ENCODE measurements at regions not wholly inside any gene's neighbourhood (a gene's known extent, or its start where the extent isn't known, plus 50 kb on each side); places are given as distances from the start of the nearest gene placed in this dataset.

DNA sequence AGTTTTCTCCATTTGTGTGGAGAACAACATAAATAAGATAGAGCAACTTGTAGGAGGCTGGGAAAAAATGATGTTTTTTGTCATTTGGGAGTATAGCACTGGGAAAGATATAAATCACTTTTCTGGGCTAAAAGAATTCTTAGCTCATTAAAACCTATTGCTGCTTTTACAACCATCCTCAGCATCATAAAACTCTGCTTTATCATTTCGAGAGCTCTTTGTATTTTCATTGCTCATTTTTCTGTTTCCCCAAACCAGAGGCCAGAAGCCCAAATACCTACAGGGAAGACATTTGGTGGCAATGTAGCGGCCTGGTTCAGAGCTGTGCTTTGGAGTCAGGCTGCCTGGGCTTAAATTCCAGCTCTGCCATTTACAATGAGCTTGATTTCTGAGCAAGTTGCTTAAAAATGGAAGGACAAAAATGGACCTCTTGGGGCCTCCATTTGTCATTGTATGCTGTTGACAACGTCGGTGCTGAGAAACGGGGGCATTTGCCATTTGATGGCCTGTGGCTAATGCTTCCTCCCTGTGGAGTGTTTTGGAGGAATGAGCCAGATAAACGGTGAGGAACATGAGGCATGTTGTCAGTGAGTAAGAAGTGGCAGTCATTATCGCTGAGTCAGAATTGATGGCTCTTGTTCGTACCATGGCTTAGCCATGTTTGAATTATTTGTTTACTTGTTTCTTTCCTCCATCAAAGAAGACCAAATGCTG lies 260.0 kb downstream of the EBLN2 start:
- TF ChIP-seq, protein P1, sequence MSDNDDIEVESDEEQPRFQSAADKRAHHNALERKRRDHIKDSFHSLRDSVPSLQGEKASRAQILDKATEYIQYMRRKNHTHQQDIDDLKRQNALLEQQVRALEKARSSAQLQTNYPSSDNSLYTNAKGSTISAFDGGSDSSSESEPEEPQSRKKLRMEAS (IDR thresholded peaks at IDR 0.05; ENCODE audit: low read depth, low read length): no peak
- TF ChIP-seq MYC (IDR thresholded peaks at IDR 0.05; ENCODE audit: low read depth, low read length): no peak
- TF ChIP-seq, protein P2, sequence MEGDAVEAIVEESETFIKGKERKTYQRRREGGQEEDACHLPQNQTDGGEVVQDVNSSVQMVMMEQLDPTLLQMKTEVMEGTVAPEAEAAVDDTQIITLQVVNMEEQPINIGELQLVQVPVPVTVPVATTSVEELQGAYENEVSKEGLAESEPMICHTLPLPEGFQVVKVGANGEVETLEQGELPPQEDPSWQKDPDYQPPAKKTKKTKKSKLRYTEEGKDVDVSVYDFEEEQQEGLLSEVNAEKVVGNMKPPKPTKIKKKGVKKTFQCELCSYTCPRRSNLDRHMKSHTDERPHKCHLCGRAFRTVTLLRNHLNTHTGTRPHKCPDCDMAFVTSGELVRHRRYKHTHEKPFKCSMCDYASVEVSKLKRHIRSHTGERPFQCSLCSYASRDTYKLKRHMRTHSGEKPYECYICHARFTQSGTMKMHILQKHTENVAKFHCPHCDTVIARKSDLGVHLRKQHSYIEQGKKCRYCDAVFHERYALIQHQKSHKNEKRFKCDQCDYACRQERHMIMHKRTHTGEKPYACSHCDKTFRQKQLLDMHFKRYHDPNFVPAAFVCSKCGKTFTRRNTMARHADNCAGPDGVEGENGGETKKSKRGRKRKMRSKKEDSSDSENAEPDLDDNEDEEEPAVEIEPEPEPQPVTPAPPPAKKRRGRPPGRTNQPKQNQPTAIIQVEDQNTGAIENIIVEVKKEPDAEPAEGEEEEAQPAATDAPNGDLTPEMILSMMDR (IDR thresholded peaks at IDR 0.05; ENCODE audit: low read depth, low read length): no peak

Measured in NB4 (cell line).